Retinal pigment epithelial cell (primary cell): ENCODE measurements at regions not wholly inside any gene's neighbourhood (a gene's known extent, or its start where the extent isn't known, plus 50 kb on each side); places are given as distances from the start of the nearest gene placed in this dataset.

Source experiments
- DNase-seq: peaks from one replicate; pipeline ENCODE4 v3.0.0-alpha.2; 2010; ENCODE audit warnings: low read depth
- H3K4me3 ChIP-seq: 2 replicates; pipeline ENCODE4 v1.5.1; 2011; ENCODE audit warnings: mild to moderate bottlenecking, low read length, control low read depth, moderate library complexity
- TF ChIP-seq, protein P1 (sequence below): conservative IDR thresholded peaks from 2 replicates; pipeline ENCODE4 v1.5.1; 2011; ENCODE audit warnings: low read depth, low read length, control low read depth, inconsistent platforms

DNA sequence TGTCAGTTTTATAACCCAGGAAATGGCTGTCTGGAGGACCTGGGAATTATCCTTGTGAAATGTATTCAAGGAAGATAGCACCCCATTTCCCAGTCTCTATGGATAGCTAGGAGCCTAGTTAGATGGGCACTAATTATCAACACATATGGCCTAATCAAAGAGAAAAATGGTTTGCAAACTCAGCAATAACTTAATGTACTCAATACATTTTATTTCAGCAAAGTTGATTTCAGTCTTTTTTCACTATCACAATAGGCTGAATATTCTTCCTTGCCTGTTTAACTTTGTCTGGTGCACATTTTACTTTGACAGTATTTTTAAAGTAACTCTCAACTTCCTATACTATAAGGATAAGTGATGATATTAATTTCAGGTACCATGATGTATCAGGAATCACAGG is 756.3 kb downstream of the CCDC85A start:
- DNase-seq: no peak
- TF ChIP-seq, protein P1, sequence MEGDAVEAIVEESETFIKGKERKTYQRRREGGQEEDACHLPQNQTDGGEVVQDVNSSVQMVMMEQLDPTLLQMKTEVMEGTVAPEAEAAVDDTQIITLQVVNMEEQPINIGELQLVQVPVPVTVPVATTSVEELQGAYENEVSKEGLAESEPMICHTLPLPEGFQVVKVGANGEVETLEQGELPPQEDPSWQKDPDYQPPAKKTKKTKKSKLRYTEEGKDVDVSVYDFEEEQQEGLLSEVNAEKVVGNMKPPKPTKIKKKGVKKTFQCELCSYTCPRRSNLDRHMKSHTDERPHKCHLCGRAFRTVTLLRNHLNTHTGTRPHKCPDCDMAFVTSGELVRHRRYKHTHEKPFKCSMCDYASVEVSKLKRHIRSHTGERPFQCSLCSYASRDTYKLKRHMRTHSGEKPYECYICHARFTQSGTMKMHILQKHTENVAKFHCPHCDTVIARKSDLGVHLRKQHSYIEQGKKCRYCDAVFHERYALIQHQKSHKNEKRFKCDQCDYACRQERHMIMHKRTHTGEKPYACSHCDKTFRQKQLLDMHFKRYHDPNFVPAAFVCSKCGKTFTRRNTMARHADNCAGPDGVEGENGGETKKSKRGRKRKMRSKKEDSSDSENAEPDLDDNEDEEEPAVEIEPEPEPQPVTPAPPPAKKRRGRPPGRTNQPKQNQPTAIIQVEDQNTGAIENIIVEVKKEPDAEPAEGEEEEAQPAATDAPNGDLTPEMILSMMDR: no peak
- no peak overlapping the region for H3K4me3 ChIP-seq

GRCh38 chr2:56952871-56953270 is 769.1 kb downstream of the CCDC85A start:
- DNase-seq: no peak
- no peak overlapping the region for H3K4me3 ChIP-seq
- TF ChIP-seq, protein P1: no peak

- no peak for DNase-seq
- TF ChIP-seq, protein P1: no peak
- no peak overlapping the region for H3K4me3 ChIP-seq
Measured at GRCh38 chr2:56960581-56960980, 776.8 kb downstream of the CCDC85A start.

DNA sequence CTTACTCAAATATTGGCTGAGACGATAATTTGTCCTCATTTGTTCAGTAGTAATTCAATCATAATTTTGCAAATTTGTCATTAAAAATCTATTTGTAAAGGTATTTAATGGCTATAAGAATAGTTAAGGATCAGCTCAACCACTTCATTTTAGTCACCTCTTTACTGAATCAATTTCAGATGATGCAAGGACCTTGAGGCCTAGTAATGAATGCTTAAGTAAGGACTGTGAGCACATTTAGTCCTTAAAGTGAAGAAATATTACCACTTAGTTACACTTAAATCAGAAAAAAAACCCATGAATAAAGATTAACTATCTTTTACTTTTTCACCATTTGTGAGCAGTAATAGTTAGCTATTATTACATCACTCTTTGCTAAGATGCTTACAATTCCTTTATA is 778.9 kb downstream of the CCDC85A start:
- no peak for DNase-seq
- TF ChIP-seq, protein P1: no peak
- no peak overlapping the region for H3K4me3 ChIP-seq

- H3K4me3 ChIP-seq: no peak overlapping the region
Measured at GRCh38 chr2:56969513-56969912, 785.7 kb downstream of the CCDC85A start.

DNA sequence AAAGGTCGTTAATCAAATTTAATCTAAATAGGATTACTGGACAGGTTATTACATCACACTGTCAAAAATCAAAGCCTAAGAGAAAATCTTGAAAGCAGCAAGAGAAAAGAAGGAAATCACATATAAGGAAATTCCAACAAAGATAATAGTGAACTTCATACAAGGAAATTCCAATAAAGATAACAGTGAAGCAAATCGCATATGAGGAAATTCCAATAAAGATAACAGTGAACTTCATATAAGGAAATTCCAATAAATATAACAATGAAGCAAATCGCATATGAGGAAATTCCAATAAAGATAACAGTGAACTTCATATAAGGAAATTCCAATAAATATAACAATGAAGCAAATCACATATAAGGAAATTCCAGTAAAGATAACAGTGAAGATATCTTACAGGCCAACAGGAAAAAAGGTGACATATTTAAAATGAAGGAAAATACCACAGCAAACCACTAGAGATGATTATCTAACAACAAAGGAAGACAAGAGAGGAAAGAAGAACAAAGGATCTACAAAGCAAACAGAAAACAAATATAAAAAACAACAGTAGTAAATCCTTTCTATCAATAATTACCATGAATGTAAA is 787.7 kb downstream of the CCDC85A start:
- H3K4me3 ChIP-seq: no peak overlapping the region
- DNase-seq: no peak
- TF ChIP-seq, protein P1: no peak

More at GRCh38 chr2:56969513-56969912, 785.7 kb downstream of the CCDC85A start:
- DNase-seq: no peak
- TF ChIP-seq, protein P1: no peak

DNA sequence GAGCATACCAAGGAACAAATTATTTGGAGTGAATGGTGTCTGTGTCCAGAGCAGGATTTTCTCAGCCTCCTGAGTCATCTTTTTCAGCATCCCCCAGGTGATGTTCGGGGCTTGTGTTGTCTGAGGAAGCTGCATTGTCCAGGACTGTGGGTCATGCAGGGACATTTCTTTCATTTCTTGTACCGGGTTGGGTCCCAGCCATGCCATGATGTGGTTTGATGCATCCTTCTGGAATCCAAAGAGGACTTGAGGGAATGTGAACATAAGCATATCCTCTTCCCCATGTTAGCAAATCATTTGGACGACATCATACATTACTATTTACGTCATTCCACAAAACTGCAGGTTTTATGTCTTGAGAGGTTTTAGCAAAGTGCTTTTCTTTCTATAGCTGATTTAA is 797.8 kb downstream of the CCDC85A start:
- no peak for DNase-seq
- TF ChIP-seq, protein P1: no peak
- H3K4me3 ChIP-seq: no peak overlapping the region
